Activated CD4-positive, alpha-beta T cell treated with anti-CD3 and anti-CD28 coated beads for 36 hours (primary cell): ENCODE measurements at regions not wholly inside any gene's neighbourhood (a gene's known extent, or its start where the extent isn't known, plus 50 kb on each side); places are given as distances from the start of the nearest gene placed in this dataset.
A peak's percentile ranks its signal among the peaks of the same experiment; 100 is the strongest.

Experiments
- ATAC-seq: fragments of 200-7000 bp; cut with Tn5 transposase; one replicate; pipeline ENCODE4 v1.10.0; 2021; ENCODE audit warnings: mild to moderate bottlenecking, moderate library complexity
- CTCF ChIA-PET: fragments of 350-600 bp; sonication (Branson Sonifier 250); formaldehyde crosslinking; loops from one replicate; lab custom pipeline; 2021; ENCODE audit warnings: antibody characterized with exemption; lab: Charles Lee
- POLR2A ChIA-PET: fragments of 350-600 bp; sonication (Branson Sonifier 250); formaldehyde crosslinking; loops from one replicate; lab custom pipeline; 2021; ENCODE audit warnings: antibody characterized with exemption, inconsistent platforms; lab: Charles Lee
- DNase-seq: peaks from one replicate; pipeline ENCODE4 v3.0.0-alpha.2; 2020
- H3K27ac Mint-ChIP-seq: one replicate; pipeline ENCODE4 v1.8.0; 2021; ENCODE audit warnings: mixed read lengths
- H3K27me3 Mint-ChIP-seq: one replicate; pipeline ENCODE4 v1.8.0; 2021; ENCODE audit warnings: mixed read lengths
- H3K36me3 Mint-ChIP-seq: one replicate; pipeline ENCODE4 v1.8.0; 2021; ENCODE audit warnings: low read depth, mixed read lengths
- H3K4me1 Mint-ChIP-seq: one replicate; pipeline ENCODE4 v1.8.0; 2021; ENCODE audit warnings: mixed read lengths
- H3K4me3 Mint-ChIP-seq: one replicate; pipeline ENCODE4 v1.8.0; 2021; ENCODE audit warnings: mild to moderate bottlenecking, moderate library complexity, mixed read lengths
- H3K9me3 Mint-ChIP-seq: one replicate; pipeline ENCODE4 v1.8.0; 2021; ENCODE audit warnings: low read depth, mixed read lengths
- intact Hi-C, 2 experiments: fragments of 100-400 bp; cut with DNase I in 1 of 2; cut with micrococcal nuclease in 1 of 2; formaldehyde crosslinking; loops; one replicate each; pipeline versions ENCODE4 v1.14.2 to v1.15.1; 2022 to 2024; cut with DNase I, micrococcal nuclease

DNA sequence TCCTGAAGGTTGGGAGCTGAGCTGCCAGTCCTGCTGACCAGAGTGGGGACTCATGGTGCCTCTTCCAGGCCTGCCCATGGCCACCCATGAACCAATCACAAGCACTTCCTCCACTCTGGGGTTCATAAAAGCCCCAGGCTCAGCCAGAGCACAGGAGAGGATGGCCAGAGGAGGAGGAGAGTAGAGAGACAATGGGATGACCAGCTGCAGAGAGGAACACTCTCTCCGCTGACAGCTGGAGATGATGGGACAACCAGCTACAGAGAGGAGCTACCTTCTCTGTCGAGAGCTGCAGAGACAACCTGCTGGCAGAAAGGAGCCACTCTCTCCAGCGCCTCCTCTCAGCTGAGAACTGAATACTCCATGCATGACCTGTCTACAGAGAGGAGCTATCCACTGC is 886.1 kb downstream of the BCL11B start:
- intact Hi-C loops, result no loop called here
- ATAC-seq, result no peak
- Mint-ChIP-seq H3K27me3 (no peaks in the 10 kb centered on the region), H3K36me3 (no peaks in the 10 kb centered on the region), H3K9me3 (peaks cover 2% of the 10 kb centered on the region), H3K27ac (no peak overlapping the region), H3K4me3 (no peak overlapping the region), H3K4me1 (peaks cover 5% of the 10 kb centered on the region)
- POLR2A ChIA-PET, result no interaction called here
- no peak for DNase-seq
- CTCF ChIA-PET, result interaction anchor here (0.6 kb wide), 1 partner anchor 881 kb away, joined by 3 read pairs; no protein-coding TSS in a partner anchor

DNA sequence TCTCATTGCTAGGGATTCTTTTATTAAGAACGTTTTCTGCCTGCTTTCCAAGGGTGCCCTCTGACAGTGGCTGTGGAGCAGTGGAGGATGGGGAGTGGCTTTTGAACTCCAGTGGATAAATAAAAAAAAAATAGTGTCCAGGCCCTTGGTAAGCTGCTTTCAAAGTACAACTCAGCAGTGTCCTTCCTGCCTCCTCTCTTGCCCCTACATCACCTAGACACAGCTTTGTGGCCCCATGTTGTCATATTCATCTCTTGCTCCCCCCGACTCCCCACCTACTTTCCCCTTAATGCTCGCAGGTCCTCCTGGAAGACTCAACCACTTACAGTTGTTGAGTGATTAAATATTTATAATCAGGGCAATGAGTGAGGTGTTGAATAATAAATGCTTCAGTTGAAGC is 880.9 kb downstream of the BCL11B start:
- Mint-ChIP-seq H3K27ac (no peak overlapping the region), H3K27me3 (no peaks in the 10 kb centered on the region), H3K9me3 (peaks cover 4% of the 10 kb centered on the region), H3K4me1 (peaks cover 5% of the 10 kb centered on the region), H3K36me3 (no peaks in the 10 kb centered on the region), H3K4me3 (no peak overlapping the region)
- CTCF ChIA-PET, result interaction anchor here (0.7 kb wide), 1 partner anchor 156 kb away, joined by 3 read pairs; no protein-coding TSS in a partner anchor
- POLR2A ChIA-PET, result no interaction called here
- no peak for DNase-seq
- no peak for ATAC-seq
- intact Hi-C loops, result no loop called here

DNA sequence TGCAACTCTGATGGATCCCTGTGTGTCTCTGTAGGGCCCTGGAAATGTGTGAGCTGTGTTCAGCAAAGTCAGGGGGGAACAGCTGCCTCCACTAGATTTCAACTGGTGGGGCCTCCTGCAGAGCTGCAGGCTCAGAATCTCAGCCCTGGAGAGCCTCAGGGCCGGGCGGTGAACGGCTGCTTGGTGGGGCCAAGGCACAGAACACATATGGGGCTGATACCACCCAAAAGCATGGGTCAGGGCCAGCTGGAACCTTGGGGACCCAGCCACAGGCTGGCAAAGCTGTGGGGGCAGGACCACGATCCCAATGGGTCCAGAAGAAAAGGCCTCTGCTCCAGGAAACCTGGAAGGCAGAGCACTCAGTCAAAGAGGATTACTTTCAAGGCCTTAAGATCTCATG is 878.5 kb downstream of the BCL11B start:
- Mint-ChIP-seq H3K27me3 (no peaks in the 10 kb centered on the region), H3K27ac (no peak overlapping the region), H3K36me3 (no peaks in the 10 kb centered on the region), H3K4me3 (no peak overlapping the region), H3K9me3 (peaks cover 2% of the 10 kb centered on the region), H3K4me1 (peaks cover 3% of the 10 kb centered on the region)
- no peak for DNase-seq
- no peak for ATAC-seq
- CTCF ChIA-PET, result no interaction called here
- POLR2A ChIA-PET, result no interaction called here
- intact Hi-C loops, result no loop called here

DNA sequence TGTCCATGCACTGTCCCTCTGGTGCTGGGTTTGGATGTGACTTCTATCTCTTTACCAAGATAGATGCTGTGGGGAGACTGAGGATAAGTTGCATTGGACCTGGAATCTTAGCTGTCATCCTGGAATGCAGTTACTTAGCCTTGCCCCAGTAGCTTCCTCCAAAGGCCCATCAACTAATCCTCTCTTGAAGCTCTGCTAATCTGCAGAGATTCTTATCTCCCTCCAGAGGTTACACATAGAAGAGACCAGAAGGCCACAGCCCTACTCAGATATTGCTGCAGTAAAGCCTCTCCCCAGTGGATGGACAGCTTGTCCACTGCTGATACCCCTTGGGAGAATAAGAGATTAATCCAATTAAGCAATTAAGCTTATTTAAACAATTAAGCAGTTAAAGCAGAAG is 867.2 kb downstream of the BCL11B start:
- Mint-ChIP-seq H3K9me3 (no peaks in the 10 kb centered on the region), H3K27ac (no peak overlapping the region), H3K36me3 (no peaks in the 10 kb centered on the region), H3K27me3 (no peaks in the 10 kb centered on the region), H3K4me1 (peaks cover 26% of the 10 kb centered on the region), H3K4me3 (no peak overlapping the region)
- no peak for ATAC-seq
- intact Hi-C loops, result no loop called here
- CTCF ChIA-PET, result interaction anchor here (0.5 to 1.3 kb wide), 3 partner anchors 10 to 392 kb away, joined by 3 read pairs; no protein-coding TSS in a partner anchor
- DNase-seq, result no peak
- POLR2A ChIA-PET, result no interaction called here

DNA sequence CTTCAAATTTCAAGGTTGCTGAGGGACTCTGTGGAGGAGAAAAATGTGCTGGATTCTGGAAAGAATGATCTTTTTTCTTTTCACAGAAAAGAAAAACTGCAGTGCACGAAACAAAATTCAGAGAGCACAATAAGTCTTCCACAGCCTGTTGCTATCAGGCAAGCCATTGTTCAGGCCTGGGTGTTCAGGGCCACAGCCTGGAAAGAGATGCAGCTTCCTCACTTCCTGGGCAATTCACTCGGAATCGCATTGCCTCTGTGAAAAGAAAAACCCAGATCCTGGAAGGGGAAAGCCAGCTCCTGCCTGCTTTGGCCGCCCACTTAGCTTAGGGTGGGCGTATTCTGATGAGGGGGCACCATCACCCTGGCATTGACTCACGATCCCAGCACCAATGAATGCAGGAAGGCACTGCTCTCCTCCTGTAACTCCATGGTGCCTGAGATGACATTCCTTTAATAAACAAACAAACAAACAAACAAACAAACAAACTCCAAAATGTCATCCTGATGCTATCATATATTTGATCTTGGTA is 863.9 kb downstream of the BCL11B start:
- no peak overlapping the region for H3K27ac Mint-ChIP-seq
- ATAC-seq (no peak), DNase-seq (no peak)
- H3K27me3 Mint-ChIP-seq, result no peaks in the 10 kb centered on the region
- peaks cover 2% of the 10 kb centered on the region for H3K9me3 Mint-ChIP-seq
- H3K4me1 Mint-ChIP-seq, result peaks cover 29% of the 10 kb centered on the region
- intact Hi-C loops, result no loop called here
- no peaks in the 10 kb centered on the region for H3K36me3 Mint-ChIP-seq
- POLR2A ChIA-PET, result no interaction called here
- CTCF ChIA-PET, result interaction anchor here (0.6 kb wide), 1 partner anchor 384 kb away, joined by 3 read pairs; no protein-coding TSS in a partner anchor
- H3K4me3 Mint-ChIP-seq, result no peak overlapping the region

DNA sequence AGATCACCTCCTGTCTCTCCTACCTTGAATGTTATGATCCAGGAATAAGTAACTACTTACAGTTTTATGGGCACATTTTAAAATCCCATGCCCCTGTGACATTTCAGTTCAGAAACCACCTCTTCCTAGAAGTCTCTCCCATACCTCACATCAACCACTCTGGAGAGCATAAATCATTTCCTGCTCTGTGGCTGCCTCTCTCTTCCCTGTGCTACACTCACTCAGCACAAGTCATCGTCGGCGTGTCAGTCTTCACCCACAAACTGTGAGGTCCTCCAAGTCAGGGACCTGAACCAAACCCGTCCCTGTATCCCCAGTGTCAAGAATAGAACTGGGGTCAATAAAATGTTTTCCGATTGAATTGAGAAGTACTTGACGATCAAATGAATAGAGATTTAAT is 863.3 kb downstream of the BCL11B start:
- Mint-ChIP-seq H3K9me3 (peaks cover 2% of the 10 kb centered on the region), H3K4me3 (no peak overlapping the region), H3K4me1 (peaks cover 29% of the 10 kb centered on the region), H3K27ac (peak overlapping the region; percentile 66), H3K27me3 (no peaks in the 10 kb centered on the region), H3K36me3 (no peaks in the 10 kb centered on the region)
- CTCF ChIA-PET, result no interaction called here
- intact Hi-C loops, result no loop called here
- POLR2A ChIA-PET, result no interaction called here
- peak; percentile 45 for DNase-seq
- peak; percentile 91 for ATAC-seq

DNA sequence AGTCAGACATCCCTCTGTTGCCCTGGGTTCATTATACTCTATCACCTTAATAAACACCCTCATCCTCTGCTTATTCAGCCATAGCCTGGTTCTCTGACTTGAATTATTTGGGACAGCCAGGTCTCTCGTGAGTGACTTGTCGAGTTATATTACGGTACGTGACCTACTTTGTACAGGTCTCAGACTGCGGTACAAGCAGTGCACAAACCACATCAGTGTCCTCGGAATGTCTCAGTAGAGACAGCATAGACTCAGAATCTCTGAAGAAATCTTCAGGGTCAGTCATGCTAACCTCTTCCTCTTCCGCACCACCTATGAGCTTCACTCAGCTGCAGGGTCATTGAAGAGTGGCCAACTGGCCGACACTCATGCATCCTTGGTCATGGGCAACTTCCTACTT is 860.8 kb downstream of the BCL11B start:
- DNase-seq (no peak), ATAC-seq (no peak)
- Mint-ChIP-seq H3K9me3 (peaks cover 2% of the 10 kb centered on the region), H3K4me3 (no peak overlapping the region), H3K27me3 (no peaks in the 10 kb centered on the region), H3K4me1 (peaks cover 13% of the 10 kb centered on the region), H3K36me3 (no peaks in the 10 kb centered on the region), H3K27ac (peak overlapping the region; percentile 49)
- ChIA-PET POLR2A (no interaction called here), CTCF (no interaction called here)
- intact Hi-C loops, result no loop called here

DNA sequence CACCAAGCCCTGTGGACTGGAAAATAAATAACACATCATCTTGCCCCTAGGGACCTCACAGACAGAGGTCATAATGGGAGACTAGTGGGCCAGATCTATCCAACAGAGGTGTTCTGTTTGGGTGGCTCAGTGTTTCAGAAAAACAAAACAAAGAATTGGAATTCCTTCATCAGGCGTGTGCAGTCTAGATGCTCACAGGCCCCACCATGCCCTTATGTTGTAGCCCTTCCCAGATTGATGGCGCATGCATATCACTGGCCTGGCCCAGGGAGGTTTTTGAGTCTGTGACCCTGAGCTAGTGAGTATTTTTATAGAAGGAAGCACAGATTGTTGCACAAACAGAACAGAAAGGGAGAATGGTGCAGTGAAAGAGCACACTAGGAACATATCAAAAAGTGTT is 859.6 kb downstream of the BCL11B start:
- Mint-ChIP-seq H3K9me3 (peaks cover 2% of the 10 kb centered on the region), H3K4me3 (no peak overlapping the region), H3K36me3 (no peaks in the 10 kb centered on the region), H3K4me1 (peaks cover 15% of the 10 kb centered on the region), H3K27me3 (no peaks in the 10 kb centered on the region), H3K27ac (no peak overlapping the region)
- ChIA-PET CTCF (no interaction called here), POLR2A (no interaction called here)
- DNase-seq, result no peak
- intact Hi-C loops, result no loop called here
- no peak for ATAC-seq

DNA sequence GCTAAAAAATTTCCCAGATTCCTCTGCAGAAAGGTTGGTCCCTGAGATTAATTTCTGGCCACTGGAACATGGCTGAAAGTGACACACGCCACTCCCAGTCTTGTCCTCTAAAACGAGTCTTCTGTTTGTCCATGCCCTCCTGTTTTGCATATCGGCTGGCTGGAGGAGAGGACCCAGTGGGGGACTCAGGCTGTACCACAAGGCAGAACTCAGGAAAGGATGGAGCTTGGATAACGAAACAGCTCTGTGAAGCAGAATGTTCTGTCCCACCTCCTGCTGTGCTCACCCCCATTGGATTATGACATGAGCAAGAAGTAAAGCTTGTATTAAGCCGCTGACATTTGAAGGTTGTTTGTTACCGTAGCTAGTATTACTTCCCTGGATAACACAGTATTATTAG is 856.2 kb downstream of the BCL11B start:
- peaks cover 2% of the 10 kb centered on the region for H3K4me1 Mint-ChIP-seq
- intact Hi-C loops, result no loop called here
- ChIA-PET CTCF (interaction anchor here (0.6 to 1.1 kb wide), 3 partner anchors 11 to 712 kb away, joined by 3 read pairs; no protein-coding TSS in a partner anchor), POLR2A (interaction anchor here (0.6 to 0.7 kb wide), 2 partner anchors 8 to 461 kb away, joined by 3 to 4 read pairs; no protein-coding TSS in a partner anchor)
- H3K36me3 Mint-ChIP-seq, result no peaks in the 10 kb centered on the region
- ATAC-seq, result no peak
- no peak overlapping the region for H3K4me3 Mint-ChIP-seq
- H3K27ac Mint-ChIP-seq, result no peak overlapping the region
- DNase-seq, result no peak
- H3K9me3 Mint-ChIP-seq, result peaks cover 2% of the 10 kb centered on the region
- H3K27me3 Mint-ChIP-seq, result no peaks in the 10 kb centered on the region

DNA sequence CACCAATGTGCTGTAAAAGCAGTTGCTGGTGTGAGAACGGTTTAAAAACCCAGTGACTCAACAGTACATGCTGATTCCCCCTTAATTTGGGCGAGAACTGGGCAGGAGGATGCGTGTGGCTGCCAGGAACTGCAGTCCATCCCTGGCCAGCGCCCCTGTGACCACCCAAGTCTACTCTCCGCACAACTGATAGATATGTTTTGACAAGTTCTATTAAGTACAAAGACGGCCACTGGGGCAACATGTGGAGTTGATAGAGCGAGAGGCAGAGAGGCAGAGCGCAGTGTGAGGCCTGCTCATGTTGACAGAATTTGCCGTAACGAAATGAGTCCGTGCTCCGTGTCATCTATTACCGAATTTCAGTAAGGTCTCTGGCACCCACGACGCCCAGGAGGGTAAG is 855.0 kb downstream of the BCL11B start:
- ChIA-PET POLR2A (no interaction called here), CTCF (no interaction called here)
- no peaks in the 10 kb centered on the region for H3K9me3 Mint-ChIP-seq
- no peak overlapping the region for H3K4me3 Mint-ChIP-seq
- no peak overlapping the region for H3K27ac Mint-ChIP-seq
- no peaks in the 10 kb centered on the region for H3K36me3 Mint-ChIP-seq
- DNase-seq (no peak), ATAC-seq (no peak)
- H3K27me3 Mint-ChIP-seq, result no peaks in the 10 kb centered on the region
- peaks cover 2% of the 10 kb centered on the region for H3K4me1 Mint-ChIP-seq
- intact Hi-C loops, result no loop called here

DNA sequence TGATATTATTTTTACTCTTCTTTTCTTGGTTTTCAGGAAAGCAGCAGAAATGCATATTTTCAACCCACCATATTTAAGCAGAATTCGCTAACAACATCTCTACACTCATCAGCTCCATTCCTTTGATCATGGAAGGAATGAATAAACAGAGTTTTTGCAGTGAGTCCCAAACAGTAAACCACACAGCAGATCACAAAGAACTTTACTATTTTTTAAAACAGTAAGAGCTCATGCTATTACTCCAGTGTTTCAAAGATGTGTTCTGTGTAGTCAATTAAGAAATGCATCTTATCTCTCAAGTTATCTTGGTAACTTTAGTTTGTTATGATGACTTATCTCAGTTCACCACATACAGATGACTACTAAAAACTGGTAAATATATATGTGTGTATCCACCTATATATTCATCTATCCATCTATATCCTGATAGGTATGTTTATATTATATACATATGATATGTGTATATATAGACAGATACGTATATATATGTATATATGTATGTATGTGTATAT is 843.5 kb downstream of the BCL11B start:
- ChIA-PET CTCF (no interaction called here), POLR2A (no interaction called here)
- Mint-ChIP-seq H3K9me3 (peaks cover 6% of the 10 kb centered on the region), H3K4me1 (peaks cover 23% of the 10 kb centered on the region), H3K36me3 (no peaks in the 10 kb centered on the region), H3K27ac (no peak overlapping the region), H3K4me3 (no peak overlapping the region), H3K27me3 (no peaks in the 10 kb centered on the region)
- DNase-seq (no peak), ATAC-seq (peak; percentile 58)
- intact Hi-C loops, result loop anchor here in 1 of 2 experiments (5.0 kb wide), 1 partner anchor 286 kb away; no protein-coding TSS in a partner anchor

DNA sequence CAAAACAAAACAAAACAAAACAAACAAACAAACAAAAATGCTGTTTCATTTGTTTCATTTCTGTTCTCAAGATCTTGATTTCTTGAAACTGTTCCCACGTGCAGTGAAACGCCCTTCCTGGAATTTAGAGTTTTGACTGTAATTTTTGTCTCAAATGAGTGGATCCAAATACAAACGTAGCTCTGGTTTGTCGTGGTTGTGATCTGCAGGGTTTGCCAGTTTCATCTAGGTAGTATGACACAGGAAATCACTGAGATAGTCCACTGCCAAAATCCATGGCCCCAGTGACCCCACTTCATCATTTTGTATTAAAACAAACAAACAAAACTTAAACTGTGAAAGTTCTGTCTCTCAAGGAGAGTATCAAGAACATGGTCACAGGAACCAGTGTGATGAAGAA is 838.6 kb downstream of the BCL11B start:
- no peak overlapping the region for H3K27ac Mint-ChIP-seq
- peak; percentile 30 for DNase-seq
- no peaks in the 10 kb centered on the region for H3K27me3 Mint-ChIP-seq
- peak; percentile 36 for ATAC-seq
- intact Hi-C loops, result no loop called here
- H3K4me3 Mint-ChIP-seq, result no peak overlapping the region
- peaks cover 23% of the 10 kb centered on the region for H3K4me1 Mint-ChIP-seq
- CTCF ChIA-PET, result no interaction called here
- peaks cover 2% of the 10 kb centered on the region for H3K36me3 Mint-ChIP-seq
- POLR2A ChIA-PET, result no interaction called here
- peaks cover 16% of the 10 kb centered on the region for H3K9me3 Mint-ChIP-seq
